Uterus (tissue), 2 donors: ENCODE measurements at regions not wholly inside any gene's neighbourhood (a gene's known extent, or its start where the extent isn't known, plus 50 kb on each side); places are given as distances from the start of the nearest gene placed in this dataset.

ENCODE experiments used
- CTCF ChIP-seq, 4 experiments: fragments of 200-600 bp in 2 of 4; fragments of 450-650 bp in 2 of 4; sonication (generic) in 2 of 4; IDR thresholded peaks; one replicate each; pipeline ENCODE4 v1.5.1; 2016 to 2019; ENCODE audit warnings: antibody characterized with exemption in 4 of 4, mild to moderate bottlenecking in 2 of 4, moderate library complexity in 1 of 4
- POLR2A ChIP-seq, 2 donors: fragments of 450-650 bp; IDR thresholded peaks; one replicate each; pipeline ENCODE4 v1.6.1; 2016; ENCODE audit warnings: antibody characterized with exemption in 2 of 2, mild to moderate bottlenecking in 1 of 2, moderate library complexity in 1 of 2

- TF ChIP-seq CTCF (IDR thresholded peaks at IDR 0.05): no peak
- TF ChIP-seq POLR2A (IDR thresholded peaks at IDR 0.05): no peak
Observed at GRCh38 chrX:9151772-9152307, 117.9 kb upstream of the FAM9B start.
